ENCODE measurements at regions not wholly inside any gene's neighbourhood (a gene's known extent, or its start where the extent isn't known, plus 50 kb on each side); places are given as distances from the start of the nearest gene placed in this dataset.

- no peaks in the 10 kb centered on the region for H3K36me3 ChIP-seq (ENCODE audit: low read depth)
- no peak overlapping the region for H3K4me2 ChIP-seq
- no peak overlapping the region for H3K4me3 ChIP-seq
- TF ChIP-seq EZH2 (IDR thresholded peaks at IDR 0.05; ENCODE audit: low read depth) (no peak), CTCF (conservative IDR thresholded peaks at IDR 0.05) (no peak)
- no peaks in the 10 kb centered on the region for H3F3A ChIP-seq (ENCODE audit: insufficient read depth, low read depth)
- no TSS peak for BruUV-seq (replicated peaks)
- CTCF ChIA-PET, result no interaction called here
- DNase-seq, result no peak
- no peaks in the 10 kb centered on the region for H3K27me3 ChIP-seq (ENCODE audit: insufficient read depth, low read depth)
- H3K79me2 ChIP-seq (ENCODE audit: low read depth), result no peaks in the 10 kb centered on the region
- no peaks in the 10 kb centered on the region for H3K9me2 ChIP-seq (ENCODE audit: insufficient read depth)
- intact Hi-C loops (cut with micrococcal nuclease; ENCODE audit: unreplicated experiment), result no loop called here
- no peaks in the 10 kb centered on the region for H4K20me1 ChIP-seq (ENCODE audit: insufficient read depth)
- no peak overlapping the region for H3K27ac ChIP-seq
- POLR2A ChIA-PET (ENCODE audit: unreplicated experiment), result no interaction called here
- H2AFZ ChIP-seq, result no peak overlapping the region
- no peaks in the 10 kb centered on the region for H3K9me3 ChIP-seq (ENCODE audit: insufficient read depth, low read depth)
- no peaks in the 10 kb centered on the region for H3K4me1 ChIP-seq (replicated peaks; ENCODE audit: insufficient read depth)
These were observed 1716.1 kb upstream of the C9orf72 start for GRCh38 chr9:29289365-29289764.

DNA sequence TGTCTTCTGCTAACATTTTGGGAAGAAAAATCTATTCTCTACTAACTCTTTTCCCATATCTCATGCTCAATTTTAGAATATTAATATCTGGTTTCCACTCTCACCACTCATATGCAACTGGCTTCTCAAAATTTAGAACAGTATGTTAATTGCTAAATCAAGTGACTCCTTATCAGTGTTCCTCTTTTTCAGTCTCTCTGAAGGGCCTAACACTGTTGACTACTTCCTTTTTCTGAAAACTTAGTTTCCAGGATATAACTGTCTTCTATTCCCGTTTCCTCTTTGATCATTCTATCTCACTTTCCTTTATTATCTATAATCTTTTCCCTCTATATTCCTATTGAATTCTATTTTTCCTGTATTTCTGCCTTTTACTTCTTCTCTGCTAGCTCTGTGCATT, 1717.2 kb upstream of the C9orf72 start:
- ChIA-PET POLR2A (ENCODE audit: unreplicated experiment) (no interaction called here), CTCF (no interaction called here)
- no TSS peak for BruUV-seq (replicated peaks)
- no peaks in the 10 kb centered on the region for H3K9me3 ChIP-seq (ENCODE audit: insufficient read depth, low read depth)
- no peak overlapping the region for H3K27ac ChIP-seq
- no peak for DNase-seq
- no peak overlapping the region for H3K4me2 ChIP-seq
- intact Hi-C loops (cut with micrococcal nuclease; ENCODE audit: unreplicated experiment), result no loop called here
- H4K20me1 ChIP-seq (ENCODE audit: insufficient read depth), result no peaks in the 10 kb centered on the region
- no peaks in the 10 kb centered on the region for H3K79me2 ChIP-seq (ENCODE audit: low read depth)
- H3K4me3 ChIP-seq, result no peak overlapping the region
- no peaks in the 10 kb centered on the region for H3K9me2 ChIP-seq (ENCODE audit: insufficient read depth)
- H2AFZ ChIP-seq, result no peak overlapping the region
- TF ChIP-seq CTCF (conservative IDR thresholded peaks at IDR 0.05) (no peak), EZH2 (IDR thresholded peaks at IDR 0.05; ENCODE audit: low read depth) (no peak)
- no peaks in the 10 kb centered on the region for H3F3A ChIP-seq (ENCODE audit: insufficient read depth, low read depth)
- H3K27me3 ChIP-seq (ENCODE audit: insufficient read depth, low read depth), result no peaks in the 10 kb centered on the region
- H3K4me1 ChIP-seq (replicated peaks; ENCODE audit: insufficient read depth), result no peaks in the 10 kb centered on the region
- H3K36me3 ChIP-seq (ENCODE audit: low read depth), result no peaks in the 10 kb centered on the region

GRCh38 chr9:29297592-29297991, 1724.3 kb upstream of the C9orf72 start:
- CTCF ChIA-PET, result no interaction called here

More at GRCh38 chr9:29297592-29297991, 1724.3 kb upstream of the C9orf72 start:
- Histone ChIP-seq H3K4me1 (replicated peaks; ENCODE audit: insufficient read depth) (no peaks in the 10 kb centered on the region), H3K27me3 (ENCODE audit: insufficient read depth, low read depth) (no peaks in the 10 kb centered on the region), H3K9me3 (ENCODE audit: insufficient read depth, low read depth) (no peaks in the 10 kb centered on the region), H3F3A (ENCODE audit: insufficient read depth, low read depth) (no peaks in the 10 kb centered on the region), H4K20me1 (ENCODE audit: insufficient read depth) (no peaks in the 10 kb centered on the region), H3K4me3 (no peak overlapping the region), H3K36me3 (ENCODE audit: low read depth) (no peaks in the 10 kb centered on the region), H3K9me2 (ENCODE audit: insufficient read depth) (no peaks in the 10 kb centered on the region), H3K27ac (no peak overlapping the region), H3K79me2 (ENCODE audit: low read depth) (no peaks in the 10 kb centered on the region), H3K4me2 (no peak overlapping the region), H2AFZ (no peak overlapping the region)
- intact Hi-C loops (cut with micrococcal nuclease; ENCODE audit: unreplicated experiment), result no loop called here
- BruUV-seq (replicated peaks), result no TSS peak
- TF ChIP-seq EZH2 (IDR thresholded peaks at IDR 0.05; ENCODE audit: low read depth), result no peak
- no peak for TF ChIP-seq CTCF (conservative IDR thresholded peaks at IDR 0.05)
- DNase-seq, result no peak
- POLR2A ChIA-PET (ENCODE audit: unreplicated experiment), result no interaction called here

All from PC-9 (cell line).